ENCODE measurements at regions not wholly inside any gene's neighbourhood (a gene's known extent, or its start where the extent isn't known, plus 50 kb on each side); places are given as distances from the start of the nearest gene placed in this dataset.

GRCh38 chr2:219949053-219949452 is 321.6 kb downstream of the SLC4A3 start:
- no peak overlapping the region for H3K4me2 ChIP-seq (ENCODE audit: insufficient read depth, low read length)
- in situ Hi-C loops (cut with MboI) = no loop called here
- intact Hi-C loops (cut with micrococcal nuclease) = no loop called here
- FAIRE-seq (no peak), DNase-seq (ENCODE audit: extremely low read depth in 1 of 4, low spot score in 3 of 4) (no peak), ATAC-seq (no peak)
- H3K27ac ChIP-seq (ENCODE audit: extremely low read depth, low read depth, low read length) = no peak overlapping the region
- WGBS (ENCODE audit: insufficient coverage, low coverage, missing lambda C conversion rate) = 0% methylated on average over 3 of the region's 3 CpGs
- H3K9ac ChIP-seq (ENCODE audit: insufficient read depth in 1 of 2, low read depth in 2 of 2, low read length in 2 of 2) = no peak overlapping the region
- CTCF ChIA-PET (ENCODE audit: low intra/inter-chr PET ratio) = no interaction called here
- no peaks in the 10 kb centered on the region for H3K36me3 ChIP-seq (ENCODE audit: control insufficient read depth, insufficient read depth, low read length)
- no peaks in the 10 kb centered on the region for H3K79me2 ChIP-seq (ENCODE audit: control insufficient read depth, insufficient read depth, low read length)
- H3K9me1 ChIP-seq (ENCODE audit: control insufficient read depth, insufficient read depth, low read length) = no peaks in the 10 kb centered on the region
- H3K27me3 ChIP-seq (ENCODE audit: control insufficient read depth in 2 of 2, insufficient read depth in 2 of 2, low read length in 2 of 2) = no peaks in the 10 kb centered on the region
- no peak overlapping the region for H3K4me3 ChIP-seq
- no peaks in the 10 kb centered on the region for H3K9me3 ChIP-seq (replicated peaks; ENCODE audit: control insufficient read depth, insufficient read depth, low read depth, low read length)
- no TSS peak for BruUV-seq (replicated peaks)
- TF ChIP-seq HNRNPLL (IDR thresholded peaks at IDR 0.05; ENCODE audit: low read depth, low read length, poor library complexity, severe bottlenecking) (no peak), ARHGAP35 (IDR thresholded peaks at IDR 0.05; ENCODE audit: partially characterized antibody) (no peak), SNRNP70 (optimal IDR thresholded peaks at IDR 0.05; ENCODE audit: low read depth, low read length) (no peak), ZNF282 (CRISPR knock-in tag; IDR thresholded peaks at IDR 0.05) (no peak), FOXK2 (conservative IDR thresholded peaks at IDR 0.05 in 1 of 2, IDR thresholded peaks at IDR 0.05 in 1 of 2; ENCODE audit: low read depth in 2 of 2) (no peak), E2F4 (CRISPR knock-in tag; IDR thresholded peaks at IDR 0.05; ENCODE audit: low read depth) (no peak), ZNF395 (CRISPR knock-in tag; IDR thresholded peaks at IDR 0.05) (no peak), TEAD1 (CRISPR knock-in tag; IDR thresholded peaks at IDR 0.05) (no peak), FOXO4 (CRISPR knock-in tag; IDR thresholded peaks at IDR 0.05) (no peak), U2AF2 (optimal IDR thresholded peaks at IDR 0.05; ENCODE audit: low read depth, low read length) (no peak), ZSCAN32 (CRISPR knock-in tag; IDR thresholded peaks at IDR 0.05) (no peak), ZNF644 (tag; IDR thresholded peaks at IDR 0.05; ENCODE audit: low read depth) (no peak), ZNF165 (CRISPR knock-in tag; IDR thresholded peaks at IDR 0.05; ENCODE audit: borderline replicate concordance) (no peak), CREB3 (tag; conservative IDR thresholded peaks at IDR 0.05; ENCODE audit: low read depth) (no peak), TRIM28 (IDR thresholded peaks at IDR 0.05) (no peak), RBM39 (optimal IDR thresholded peaks at IDR 0.05; ENCODE audit: low read depth, low read length) (no peak), NFE2 (IDR thresholded peaks at IDR 0.05; ENCODE audit: low read depth) (no peak)
- POLR2A ChIA-PET = no interaction called here
- H2AFZ ChIP-seq (ENCODE audit: low read depth, low read length) = no peak overlapping the region
- no peaks in the 10 kb centered on the region for H4K20me1 ChIP-seq (replicated peaks; ENCODE audit: control insufficient read depth, insufficient read depth, low read length)
- H3K4me1 ChIP-seq (replicated peaks in 1 of 2; ENCODE audit: control insufficient read depth in 2 of 2, insufficient read depth in 2 of 2, low read length in 2 of 2) = no peaks in the 10 kb centered on the region

Measured in K562 (cell line).